Amygdala (tissue), 56 donors: ENCODE measurements at regions not wholly inside any gene's neighbourhood (a gene's known extent, or its start where the extent isn't known, plus 50 kb on each side); places are given as distances from the start of the nearest gene placed in this dataset.

ENCODE experiments used
- DNase-seq, 56 donors: peaks; one replicate each; lab custom pipeline; 2025; lab: John Stamatoyannopoulos, UW

- peak in 1 of 56 donors; percentile 3 for DNase-seq
Observed at GRCh38 chr12:66066137-66066928, 64.2 kb downstream of the LLPH start.

GRCh38 chr12:66065641-66066136, 64.9 kb downstream of the LLPH start:
- no peak for DNase-seq

DNA sequence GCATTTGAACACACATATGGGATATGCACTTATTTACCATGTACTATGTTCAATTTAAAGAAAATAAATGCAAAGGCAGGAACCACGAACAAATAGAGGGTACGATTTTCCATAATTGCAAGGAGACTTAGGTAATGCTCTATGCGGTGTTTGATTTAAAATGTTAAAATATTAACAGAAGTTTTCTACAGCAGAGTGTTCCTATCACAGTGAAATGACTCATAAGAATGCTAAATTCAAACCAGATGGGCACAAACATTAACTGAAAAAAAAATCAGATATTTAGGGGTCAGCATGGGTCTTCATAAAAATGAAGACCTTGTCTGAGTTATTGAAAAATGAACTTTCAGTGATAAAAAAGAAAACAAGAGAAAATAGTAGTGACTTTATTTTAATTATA, 65.4 kb downstream of the LLPH start:
- no peak for DNase-seq

DNA sequence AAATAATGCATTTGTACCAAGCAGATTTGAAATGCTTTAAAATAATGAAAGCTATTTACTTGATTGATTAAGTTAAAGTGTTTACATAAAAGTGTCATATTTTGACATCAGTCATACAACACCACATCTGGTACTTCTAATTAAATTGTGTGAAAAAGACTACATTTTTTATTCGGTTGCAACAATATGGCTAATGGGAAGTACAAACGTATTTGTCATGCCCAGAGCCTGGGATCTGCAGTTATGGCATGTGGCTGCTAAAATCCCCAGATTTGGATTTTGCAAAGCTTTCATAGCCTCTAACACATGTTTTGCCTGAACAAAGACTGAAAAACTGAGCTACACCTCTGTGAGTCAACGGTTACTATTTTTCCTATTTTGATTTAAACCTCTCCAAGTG, 66.6 kb downstream of the LLPH start:
- no peak for DNase-seq

GRCh38 chr12:66062290-66062625, 68.3 kb downstream of the LLPH start:
- no peak for DNase-seq

GRCh38 chr12:66061557-66062289, 68.8 kb downstream of the LLPH start:
- no peak for DNase-seq

DNA sequence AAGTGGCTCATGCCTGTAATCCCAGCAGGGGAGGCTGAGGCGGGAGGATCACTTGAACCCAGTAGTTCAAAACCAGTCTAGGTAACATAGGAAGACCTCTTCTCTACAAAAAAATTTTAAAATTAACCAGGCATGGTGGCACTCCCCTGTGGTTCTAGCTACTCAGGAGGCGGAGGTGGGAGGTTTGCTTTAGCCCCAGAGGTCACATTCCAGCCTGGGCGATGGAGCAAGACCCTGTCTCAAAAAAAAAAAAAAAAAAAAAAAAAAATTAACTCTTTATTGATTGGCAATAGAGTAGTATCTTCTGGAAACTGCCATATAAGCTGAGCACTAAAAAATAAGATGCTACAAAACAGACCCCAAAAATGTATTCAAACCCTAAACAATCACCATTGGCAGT, 69.5 kb downstream of the LLPH start:
- no peak for DNase-seq

DNA sequence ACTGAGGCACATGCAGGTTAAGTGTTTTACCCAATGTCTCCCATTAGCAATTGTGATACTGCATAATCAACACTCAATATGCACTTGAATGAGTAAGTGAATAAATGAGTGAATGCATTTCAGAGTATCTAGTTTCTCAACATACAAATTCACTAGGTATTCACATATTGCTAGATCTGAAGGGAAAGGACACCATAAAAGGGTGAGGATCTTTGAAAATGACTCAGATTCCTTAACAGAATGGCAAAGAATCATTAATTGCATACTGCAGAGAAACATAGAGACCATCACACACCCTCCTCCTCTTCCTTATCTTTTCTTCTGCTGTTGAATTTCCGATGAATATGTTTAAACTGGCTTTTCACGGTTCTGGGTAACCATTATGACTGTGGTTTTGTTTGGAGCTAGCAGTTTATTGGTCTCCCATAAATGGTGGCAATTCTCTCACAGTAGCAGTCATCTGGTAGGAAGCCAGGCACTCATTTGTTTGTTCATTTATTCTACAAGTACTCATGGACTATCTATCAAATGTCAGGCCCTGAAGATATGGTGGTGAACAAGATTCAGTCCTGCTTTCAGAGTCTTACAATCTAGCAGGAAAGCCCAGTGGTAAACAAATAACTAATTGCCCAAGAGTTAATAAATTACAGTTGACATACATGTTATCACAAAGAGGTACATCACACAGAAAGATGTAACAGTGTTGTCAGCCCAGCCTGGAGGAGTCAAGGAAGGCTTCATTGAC, 70.2 kb downstream of the LLPH start:
- DNase-seq, result no peak

DNA sequence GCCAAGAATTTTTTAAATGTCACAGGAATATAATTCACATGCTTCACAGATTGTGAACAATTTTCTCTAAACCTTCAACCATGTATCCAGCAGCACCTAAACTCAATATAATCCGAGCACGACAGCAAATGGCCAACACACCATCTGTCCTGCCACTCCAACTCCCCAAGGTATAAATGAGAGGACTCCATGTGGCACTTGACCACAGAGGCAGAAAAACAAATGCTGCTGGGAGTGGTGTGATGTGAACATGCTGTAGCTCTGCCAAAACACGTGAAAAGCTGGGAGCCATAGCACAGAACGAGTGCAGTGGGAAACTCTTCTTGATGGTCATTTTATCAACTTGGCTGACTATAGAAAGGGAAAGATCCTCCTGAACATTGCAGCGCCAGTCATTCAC, 70.9 kb downstream of the LLPH start:
- no peak for DNase-seq

DNA sequence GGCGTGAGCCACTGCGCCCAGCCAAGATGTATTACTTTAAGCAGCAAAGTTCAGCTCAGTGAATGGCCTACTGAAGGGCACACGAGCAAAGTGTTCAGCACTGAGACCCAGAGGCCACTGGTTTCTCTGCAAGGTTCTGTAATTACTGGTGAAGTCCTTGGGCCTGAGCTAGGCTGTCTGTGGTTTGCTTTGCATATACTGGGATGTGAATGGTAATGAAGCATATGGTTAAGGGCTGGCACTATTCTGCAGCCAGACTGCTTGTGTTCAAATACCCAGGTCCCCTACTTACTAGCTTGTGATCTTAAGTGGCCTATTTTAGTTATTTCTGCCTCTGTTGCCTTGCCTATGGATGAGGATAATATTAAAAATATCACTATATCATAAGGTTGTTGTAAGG, 72.0 kb downstream of the LLPH start:
- DNase-seq, result no peak

DNA sequence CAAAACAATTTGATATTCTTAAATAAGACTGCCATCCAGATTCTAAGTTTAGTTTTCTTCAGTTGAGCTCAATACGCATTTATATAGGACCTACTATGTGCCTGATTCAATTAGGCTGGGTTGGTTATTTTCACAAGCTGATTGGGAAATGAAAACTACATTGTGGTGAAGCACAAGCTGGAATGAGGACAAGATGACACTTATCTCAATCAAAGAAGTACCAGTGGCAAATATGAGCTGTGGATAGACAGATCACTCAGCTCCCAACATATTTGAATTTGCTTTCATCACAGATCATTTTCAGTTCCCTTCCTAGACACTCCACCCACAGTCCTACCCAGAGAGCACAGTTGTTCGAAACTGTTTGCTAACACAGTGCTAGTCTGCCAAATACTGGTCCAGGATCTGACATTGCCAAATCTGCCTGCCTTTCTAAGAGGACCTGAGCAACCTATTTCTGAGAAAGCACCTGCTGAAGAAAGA, 74.7 kb downstream of the LLPH start:
- no peak for DNase-seq

- DNase-seq, result no peak
Observed at GRCh38 chr12:66052988-66053615, 77.4 kb downstream of the LLPH start.

- no peak for DNase-seq
Observed at GRCh38 chr12:66051361-66051760, 79.2 kb downstream of the LLPH start.

DNA sequence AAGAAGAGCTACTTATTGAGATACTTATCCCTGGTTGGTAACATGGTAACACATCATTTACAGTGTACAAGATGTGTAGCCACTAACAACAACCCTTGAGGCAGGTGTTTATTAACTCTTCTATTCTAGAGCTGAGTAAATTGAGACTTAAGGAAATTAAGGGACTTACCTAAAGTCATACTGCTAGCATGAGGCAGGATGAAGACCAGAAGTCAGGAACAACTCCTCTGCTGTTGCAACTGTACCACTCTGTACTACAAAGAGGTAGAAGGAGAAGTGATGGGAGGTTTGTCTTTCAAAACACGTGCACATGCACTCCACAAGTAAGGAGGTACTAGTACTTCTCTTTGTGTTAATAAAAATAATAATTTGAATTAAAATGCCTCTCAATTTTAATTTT, 79.9 kb downstream of the LLPH start:
- DNase-seq, result no peak

DNA sequence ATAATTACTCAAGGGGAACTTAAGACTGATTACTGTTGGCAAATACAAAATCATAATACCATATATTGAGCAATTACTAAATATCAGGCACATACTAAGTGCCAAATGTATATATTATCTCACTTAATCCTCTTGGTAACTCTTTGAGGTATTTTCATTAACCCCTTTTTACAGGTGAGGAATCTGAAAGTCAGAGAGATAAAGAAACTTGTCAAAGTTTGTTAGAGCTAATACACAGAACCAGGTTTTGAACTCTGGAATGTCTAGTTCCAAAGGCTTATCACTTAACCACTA, 80.3 kb downstream of the LLPH start:
- no peak for DNase-seq

GRCh38 chr12:66049538-66050282, 80.8 kb downstream of the LLPH start:
- DNase-seq, result no peak

DNA sequence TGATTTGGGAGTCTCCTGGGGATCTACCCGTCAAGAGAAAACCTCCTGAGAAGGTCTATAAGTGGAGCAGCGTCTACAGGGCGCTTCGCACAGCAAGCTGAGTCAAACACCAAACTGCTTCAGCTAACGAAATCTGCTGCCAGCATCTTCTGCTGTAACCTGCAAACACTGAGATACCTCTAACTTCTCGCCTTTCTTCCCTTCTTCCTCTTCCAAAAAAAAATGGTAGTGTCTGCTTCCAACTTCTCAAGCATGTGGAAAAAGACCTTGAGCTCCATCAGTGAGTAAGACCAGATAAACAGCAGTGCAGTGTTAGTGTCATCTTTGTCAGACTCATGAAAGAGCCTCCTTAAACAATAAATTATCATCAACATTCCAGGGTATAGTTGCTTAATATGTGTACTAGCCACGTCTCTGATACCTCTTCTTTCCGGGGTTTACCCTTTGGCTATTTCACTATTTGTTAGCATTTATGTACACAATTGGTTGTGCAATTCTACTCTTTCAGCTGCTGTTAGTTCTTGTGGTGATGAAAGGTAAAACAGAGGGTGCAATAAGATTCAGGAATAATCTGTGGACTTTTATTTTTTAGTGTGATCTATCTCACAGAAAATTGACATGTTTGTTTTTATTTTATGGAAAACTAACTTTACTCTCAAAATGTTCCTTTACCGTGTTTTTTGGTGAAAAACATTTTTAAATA, 81.6 kb downstream of the LLPH start:
- no peak for DNase-seq

GRCh38 chr12:66048218-66048834, 82.2 kb downstream of the LLPH start:
- DNase-seq, result no peak

GRCh38 chr12:66047411-66048021, 83.0 kb downstream of the LLPH start:
- DNase-seq, result no peak
